ENCODE measurements at regions not wholly inside any gene's neighbourhood (a gene's known extent, or its start where the extent isn't known, plus 50 kb on each side); places are given as distances from the start of the nearest gene placed in this dataset.

DNA sequence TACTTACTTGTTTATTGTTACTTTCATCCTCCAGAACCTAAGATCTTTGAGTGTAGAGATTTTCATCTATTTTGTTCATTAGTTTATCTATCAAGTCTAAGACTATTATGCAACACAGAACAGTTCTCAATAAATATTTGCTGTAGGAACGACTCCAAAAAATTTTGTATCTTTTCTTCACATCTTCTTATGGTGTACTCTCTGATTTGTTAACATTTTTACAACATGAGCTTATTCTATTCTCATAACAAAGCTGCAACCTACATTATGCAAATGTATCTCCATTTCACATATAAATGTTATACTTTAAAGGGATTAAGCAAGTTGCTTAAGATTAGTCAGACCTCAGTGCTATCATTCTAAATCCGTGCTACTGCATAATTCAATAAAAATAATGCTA, 514.2 kb upstream of the ZP4 start:
- no peak overlapping the region for H3K4me3 ChIP-seq (ENCODE audit: low read length, poor library complexity, severe bottlenecking)
- no peak overlapping the region for H3K9ac ChIP-seq (ENCODE audit: low read depth, low read length, poor library complexity, severe bottlenecking)
- H3K4me2 ChIP-seq (ENCODE audit: low read depth, low read length, poor library complexity, severe bottlenecking) = no peak overlapping the region
- no peaks in the 10 kb centered on the region for H3K9me3 ChIP-seq (ENCODE audit: insufficient read depth, low read depth, low read length)
- no peaks in the 10 kb centered on the region for H3K27me3 ChIP-seq (ENCODE audit: insufficient read depth, low read length, poor library complexity, severe bottlenecking)
- TF ChIP-seq, protein P1, sequence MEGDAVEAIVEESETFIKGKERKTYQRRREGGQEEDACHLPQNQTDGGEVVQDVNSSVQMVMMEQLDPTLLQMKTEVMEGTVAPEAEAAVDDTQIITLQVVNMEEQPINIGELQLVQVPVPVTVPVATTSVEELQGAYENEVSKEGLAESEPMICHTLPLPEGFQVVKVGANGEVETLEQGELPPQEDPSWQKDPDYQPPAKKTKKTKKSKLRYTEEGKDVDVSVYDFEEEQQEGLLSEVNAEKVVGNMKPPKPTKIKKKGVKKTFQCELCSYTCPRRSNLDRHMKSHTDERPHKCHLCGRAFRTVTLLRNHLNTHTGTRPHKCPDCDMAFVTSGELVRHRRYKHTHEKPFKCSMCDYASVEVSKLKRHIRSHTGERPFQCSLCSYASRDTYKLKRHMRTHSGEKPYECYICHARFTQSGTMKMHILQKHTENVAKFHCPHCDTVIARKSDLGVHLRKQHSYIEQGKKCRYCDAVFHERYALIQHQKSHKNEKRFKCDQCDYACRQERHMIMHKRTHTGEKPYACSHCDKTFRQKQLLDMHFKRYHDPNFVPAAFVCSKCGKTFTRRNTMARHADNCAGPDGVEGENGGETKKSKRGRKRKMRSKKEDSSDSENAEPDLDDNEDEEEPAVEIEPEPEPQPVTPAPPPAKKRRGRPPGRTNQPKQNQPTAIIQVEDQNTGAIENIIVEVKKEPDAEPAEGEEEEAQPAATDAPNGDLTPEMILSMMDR (conservative IDR thresholded peaks at IDR 0.05; ENCODE audit: low read length) = no peak
- no peak for TF ChIP-seq EZH2phosphoT487 (IDR thresholded peaks at IDR 0.05; ENCODE audit: borderline replicate concordance)
- H2AFZ ChIP-seq (ENCODE audit: low read length) = no peak overlapping the region
- no peaks in the 10 kb centered on the region for H3F3A ChIP-seq (ENCODE audit: low read depth)
- H3K9me2 ChIP-seq (replicated peaks; ENCODE audit: low read depth, low read length) = no peaks in the 10 kb centered on the region
- H3K79me2 ChIP-seq (ENCODE audit: insufficient read depth, low read length) = no peaks in the 10 kb centered on the region
- H4K20me1 ChIP-seq (ENCODE audit: insufficient read depth, low read length, poor library complexity, severe bottlenecking) = no peaks in the 10 kb centered on the region
- H3K36me3 ChIP-seq (ENCODE audit: insufficient read depth, low read length) = no peaks in the 10 kb centered on the region
- H3K4me1 ChIP-seq (ENCODE audit: insufficient read depth, low read length, poor library complexity, severe bottlenecking) = no peaks in the 10 kb centered on the region

DNA sequence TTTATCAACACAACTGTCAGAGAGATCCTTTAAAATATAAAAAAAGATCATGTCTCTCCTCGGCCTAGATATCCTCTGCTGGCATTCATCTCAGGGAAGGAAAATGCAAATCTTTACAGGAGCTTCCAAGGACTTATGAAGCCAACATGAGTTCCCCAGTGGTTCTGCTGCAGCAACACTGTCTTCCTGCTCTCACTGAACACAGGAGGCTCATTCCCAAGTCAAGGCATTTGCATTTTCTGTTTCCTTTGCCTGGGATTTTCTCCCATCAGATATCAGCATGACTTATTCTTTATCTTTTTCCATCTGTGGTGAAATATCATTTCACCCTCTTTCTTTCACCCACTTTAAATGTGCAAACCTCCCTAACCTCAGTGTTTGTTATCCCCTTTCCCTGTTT, 513.8 kb upstream of the ZP4 start:
- Histone ChIP-seq H3K9me2 (replicated peaks; ENCODE audit: low read depth, low read length) (no peaks in the 10 kb centered on the region), H3K4me3 (ENCODE audit: low read length, poor library complexity, severe bottlenecking) (no peak overlapping the region), H4K20me1 (ENCODE audit: insufficient read depth, low read length, poor library complexity, severe bottlenecking) (no peaks in the 10 kb centered on the region), H3K4me2 (ENCODE audit: low read depth, low read length, poor library complexity, severe bottlenecking) (no peak overlapping the region), H3F3A (ENCODE audit: low read depth) (no peaks in the 10 kb centered on the region), H3K9ac (ENCODE audit: low read depth, low read length, poor library complexity, severe bottlenecking) (no peak overlapping the region), H3K9me3 (ENCODE audit: insufficient read depth, low read depth, low read length) (no peaks in the 10 kb centered on the region), H2AFZ (ENCODE audit: low read length) (no peak overlapping the region), H3K4me1 (ENCODE audit: insufficient read depth, low read length, poor library complexity, severe bottlenecking) (no peaks in the 10 kb centered on the region), H3K79me2 (ENCODE audit: insufficient read depth, low read length) (no peaks in the 10 kb centered on the region), H3K27me3 (ENCODE audit: insufficient read depth, low read length, poor library complexity, severe bottlenecking) (no peaks in the 10 kb centered on the region), H3K36me3 (ENCODE audit: insufficient read depth, low read length) (no peaks in the 10 kb centered on the region)
- no peak for TF ChIP-seq EZH2phosphoT487 (IDR thresholded peaks at IDR 0.05; ENCODE audit: borderline replicate concordance)
- TF ChIP-seq, protein P1 (conservative IDR thresholded peaks at IDR 0.05; ENCODE audit: low read length) = no peak

DNA sequence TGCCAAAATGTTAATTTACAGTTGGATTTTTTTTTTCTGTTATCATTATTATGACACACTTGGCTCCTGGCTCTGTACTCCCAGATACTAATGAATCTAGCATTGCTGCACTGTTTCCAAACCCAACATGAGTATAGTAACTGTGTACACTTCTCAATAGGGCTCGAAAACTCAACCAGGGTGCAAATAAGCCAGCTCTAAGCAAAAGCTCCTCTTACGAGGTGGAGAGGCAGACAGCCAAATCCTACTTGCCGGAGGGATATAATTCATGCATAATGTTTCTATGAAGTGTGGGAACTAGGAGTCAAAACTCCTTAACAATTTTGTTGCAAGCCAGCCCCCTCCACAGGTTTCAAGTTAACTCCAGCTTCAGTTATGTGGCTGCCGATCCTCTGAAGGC, 510.4 kb upstream of the ZP4 start:
- Histone ChIP-seq H3K9ac (ENCODE audit: low read depth, low read length, poor library complexity, severe bottlenecking) (no peak overlapping the region), H4K20me1 (ENCODE audit: insufficient read depth, low read length, poor library complexity, severe bottlenecking) (no peaks in the 10 kb centered on the region), H2AFZ (ENCODE audit: low read length) (no peak overlapping the region), H3F3A (ENCODE audit: low read depth) (no peaks in the 10 kb centered on the region), H3K4me2 (ENCODE audit: low read depth, low read length, poor library complexity, severe bottlenecking) (no peak overlapping the region), H3K27me3 (ENCODE audit: insufficient read depth, low read length, poor library complexity, severe bottlenecking) (no peaks in the 10 kb centered on the region), H3K9me3 (ENCODE audit: insufficient read depth, low read depth, low read length) (no peaks in the 10 kb centered on the region), H3K9me2 (replicated peaks; ENCODE audit: low read depth, low read length) (no peaks in the 10 kb centered on the region), H3K79me2 (ENCODE audit: insufficient read depth, low read length) (no peaks in the 10 kb centered on the region), H3K36me3 (ENCODE audit: insufficient read depth, low read length) (no peaks in the 10 kb centered on the region), H3K4me1 (ENCODE audit: insufficient read depth, low read length, poor library complexity, severe bottlenecking) (no peaks in the 10 kb centered on the region), H3K4me3 (ENCODE audit: low read length, poor library complexity, severe bottlenecking) (no peak overlapping the region)
- no peak for TF ChIP-seq EZH2phosphoT487 (IDR thresholded peaks at IDR 0.05; ENCODE audit: borderline replicate concordance)
- TF ChIP-seq, protein P1 (conservative IDR thresholded peaks at IDR 0.05; ENCODE audit: low read length) = no peak
